ENCODE measurements at regions not wholly inside any gene's neighbourhood (a gene's known extent, or its start where the extent isn't known, plus 50 kb on each side); places are given as distances from the start of the nearest gene placed in this dataset.

GRCh38 chr13:44787617-44788016 is 201.7 kb downstream of the NUFIP1 start:
- Histone ChIP-seq H3K27ac (ENCODE audit: low read depth, low read length, poor library complexity, severe bottlenecking) (no peak overlapping the region), H3K9me3 (ENCODE audit: low read depth, low read length, poor library complexity, severe bottlenecking) (no peaks in the 10 kb centered on the region), H3K4me3 (ENCODE audit: low read depth, low read length, poor library complexity, severe bottlenecking) (no peak overlapping the region), H3K27me3 (replicated peaks; ENCODE audit: insufficient read depth, low read depth, low read length, poor library complexity) (no peaks in the 10 kb centered on the region), H3K36me3 (ENCODE audit: insufficient read depth, low read length, poor library complexity, severe bottlenecking) (no peaks in the 10 kb centered on the region), H3K4me1 (ENCODE audit: insufficient read depth, low read length, poor library complexity, severe bottlenecking) (no peaks in the 10 kb centered on the region)
- CTCF ChIA-PET: no interaction called here
- DNase-seq (ENCODE audit: low spot score): no peak
- POLR2A ChIA-PET (ENCODE audit: low non-redundant PET): no interaction called here
- intact Hi-C loops (cut with micrococcal nuclease; ENCODE audit: unreplicated experiment): no loop called here
- no peak for TF ChIP-seq CTCF (conservative IDR thresholded peaks at IDR 0.05; ENCODE audit: low read depth, low read length)
- no TSS peak for BruUV-seq (replicated peaks)

GRCh38 chr13:44786756-44787155 is 202.5 kb downstream of the NUFIP1 start:
- no peak for DNase-seq (ENCODE audit: low spot score)
- Histone ChIP-seq H3K4me1 (ENCODE audit: insufficient read depth, low read length, poor library complexity, severe bottlenecking) (no peaks in the 10 kb centered on the region), H3K27me3 (replicated peaks; ENCODE audit: insufficient read depth, low read depth, low read length, poor library complexity) (no peaks in the 10 kb centered on the region), H3K9me3 (ENCODE audit: low read depth, low read length, poor library complexity, severe bottlenecking) (no peaks in the 10 kb centered on the region), H3K27ac (ENCODE audit: low read depth, low read length, poor library complexity, severe bottlenecking) (no peak overlapping the region), H3K36me3 (ENCODE audit: insufficient read depth, low read length, poor library complexity, severe bottlenecking) (no peaks in the 10 kb centered on the region), H3K4me3 (ENCODE audit: low read depth, low read length, poor library complexity, severe bottlenecking) (no peak overlapping the region)
- POLR2A ChIA-PET (ENCODE audit: low non-redundant PET): no interaction called here
- TF ChIP-seq EZH2 (IDR thresholded peaks at IDR 0.05; ENCODE audit: borderline replicate concordance, low read depth, low read length, poor library complexity, severe bottlenecking): no peak
- TF ChIP-seq CTCF (conservative IDR thresholded peaks at IDR 0.05; ENCODE audit: low read depth, low read length): no peak
- intact Hi-C loops (cut with micrococcal nuclease; ENCODE audit: unreplicated experiment): no loop called here
- CTCF ChIA-PET: no interaction called here
- no TSS peak for BruUV-seq (replicated peaks)

DNA sequence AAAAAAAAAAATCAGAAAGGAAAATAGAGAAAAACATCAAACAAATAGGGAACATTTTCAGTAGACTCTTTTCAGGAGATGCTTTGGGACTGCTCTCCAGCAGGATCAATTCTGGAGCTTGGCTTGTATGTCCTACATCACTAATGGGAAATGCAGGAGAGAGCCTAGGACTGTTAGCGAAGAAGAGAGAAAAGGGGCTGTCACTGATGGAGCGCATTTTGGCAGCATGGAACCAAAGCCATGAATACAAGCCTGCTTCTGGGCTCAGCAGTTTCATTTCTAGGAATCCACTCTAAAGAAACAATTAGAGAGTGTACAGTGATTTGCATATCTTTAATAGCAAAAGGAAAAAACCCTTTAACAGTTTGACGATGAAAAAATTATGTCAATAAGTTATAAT is 203.9 kb downstream of the NUFIP1 start:
- intact Hi-C loops (cut with micrococcal nuclease; ENCODE audit: unreplicated experiment): no loop called here
- Histone ChIP-seq H3K27me3 (replicated peaks; ENCODE audit: insufficient read depth, low read depth, low read length, poor library complexity) (no peaks in the 10 kb centered on the region), H3K4me1 (ENCODE audit: insufficient read depth, low read length, poor library complexity, severe bottlenecking) (no peaks in the 10 kb centered on the region), H3K4me3 (ENCODE audit: low read depth, low read length, poor library complexity, severe bottlenecking) (no peak overlapping the region), H3K27ac (ENCODE audit: low read depth, low read length, poor library complexity, severe bottlenecking) (no peak overlapping the region), H3K36me3 (ENCODE audit: insufficient read depth, low read length, poor library complexity, severe bottlenecking) (no peaks in the 10 kb centered on the region), H3K9me3 (ENCODE audit: low read depth, low read length, poor library complexity, severe bottlenecking) (no peaks in the 10 kb centered on the region)
- DNase-seq (ENCODE audit: low spot score): no peak
- TF ChIP-seq EZH2 (IDR thresholded peaks at IDR 0.05; ENCODE audit: borderline replicate concordance, low read depth, low read length, poor library complexity, severe bottlenecking): no peak
- no peak for TF ChIP-seq CTCF (conservative IDR thresholded peaks at IDR 0.05; ENCODE audit: low read depth, low read length)
- ChIA-PET POLR2A (ENCODE audit: low non-redundant PET) (no interaction called here), CTCF (no interaction called here)
- no TSS peak for BruUV-seq (replicated peaks)
